ENCODE measurements at regions not wholly inside any gene's neighbourhood (a gene's known extent, or its start where the extent isn't known, plus 50 kb on each side); places are given as distances from the start of the nearest gene placed in this dataset.

GRCh38 chrX:39337451-39337850 lies 536.2 kb downstream of the MID1IP1 start:
- TF ChIP-seq POLR2A (IDR thresholded peaks at IDR 0.05) (no peak), CTCF (IDR thresholded peaks at IDR 0.05 in 8 of 11, conservative IDR thresholded peaks at IDR 0.05 in 3 of 11) (no peak), POLR2AphosphoS5 (IDR thresholded peaks at IDR 0.05) (no peak)

Measured in spleen (tissue), 7 donors.